Stomach (tissue), 8 donors: ENCODE measurements at regions not wholly inside any gene's neighbourhood (a gene's known extent, or its start where the extent isn't known, plus 50 kb on each side); places are given as distances from the start of the nearest gene placed in this dataset.

Source experiments
- DNase-seq, 2 donors: peaks; one replicate each; pipeline versions ENCODE4 v3.0.0 to v3.0.0-alpha.2; 2013 to 2019
- H3K27ac ChIP-seq, 5 donors: fragments of 200-600 bp in 4 of 5; sonication (generic) in 4 of 5; one replicate each; pipeline ENCODE4 v1.5.1; 2013 to 2019; ENCODE audit warnings: mild to moderate bottlenecking in 1 of 5, moderate library complexity in 1 of 5
- H3K27me3 ChIP-seq, 3 donors: fragments of 200-600 bp; sonication (generic); one replicate each; pipeline ENCODE4 v1.5.1; 2017 to 2019; ENCODE audit warnings: mixed run types in 1 of 3
- H3K36me3 ChIP-seq, 4 donors: fragments of 200-600 bp; sonication (generic); 1 replicate in 3 of 4; 2 replicates in 1 of 4; pipeline ENCODE4 v1.5.1; 2016 to 2019
- H3K4me1 ChIP-seq, 4 donors: fragments of 200-600 bp; sonication (generic); one replicate each; pipeline ENCODE4 v1.5.1; 2016 to 2019
- H3K4me3 ChIP-seq, 4 donors: fragments of 200-600 bp; sonication (generic) in 3 of 4; one replicate each; pipeline ENCODE4 v1.5.1; 2016 to 2019; ENCODE audit warnings: mild to moderate bottlenecking in 1 of 4
- H3K9me3 ChIP-seq, 4 donors: fragments of 200-600 bp; sonication (generic); one replicate each; pipeline ENCODE4 v1.5.1; 2016 to 2019
- EP300 ChIP-seq: sonication (generic); formaldehyde crosslinking; IDR thresholded peaks from one replicate; pipeline ENCODE4 v1.6.1; 2017; ENCODE audit warnings: antibody characterized with exemption
- POLR2A ChIP-seq, 4 donors: fragments of 450-650 bp; IDR thresholded peaks; one replicate each; pipeline ENCODE4 v1.6.1; 2016; ENCODE audit warnings: antibody characterized with exemption in 4 of 4, control low read depth in 2 of 4, mild to moderate bottlenecking in 1 of 4, moderate library complexity in 1 of 4
- POLR2AphosphoS5 ChIP-seq, 3 donors: sonication (generic); formaldehyde crosslinking; IDR thresholded peaks; one replicate each; pipeline ENCODE4 v1.6.1; 2016; ENCODE audit warnings: antibody characterized with exemption in 3 of 3
- WGBS, 5 donors: extraction: QIAGEN DNeasy Blood & Tissue Kit in 3 of 5; methylation state at CpG; one replicate each; pipeline versions ENCODE4 v1.1.5 to v1.1.7; 2013 to 2018; 5-methylcytosine and 5-hydroxymethylcytosine counted together
- intact Hi-C: fragments of 100-400 bp; cut with DNase I; formaldehyde crosslinking; loops from one replicate; pipeline ENCODE4 v1.15.1; 2023; ENCODE audit warnings: low total_unique reads
- TF ChIP-seq, protein P1 (sequence below), 7 experiments: fragments of 450-650 bp in 4 of 7; fragments of 200-600 bp in 3 of 7; sonication (generic) in 3 of 7; IDR thresholded peaks; one replicate each; pipeline ENCODE4 v1.5.1; 2016 to 2019; ENCODE audit warnings: antibody characterized with exemption in 7 of 7, control low read depth in 2 of 7, mild to moderate bottlenecking in 1 of 7
- donor health status: healthy with polysubstance abuse.
- donor health status: Bipolar disorder and iron deficiency.
- donor health status: healthy.

DNA sequence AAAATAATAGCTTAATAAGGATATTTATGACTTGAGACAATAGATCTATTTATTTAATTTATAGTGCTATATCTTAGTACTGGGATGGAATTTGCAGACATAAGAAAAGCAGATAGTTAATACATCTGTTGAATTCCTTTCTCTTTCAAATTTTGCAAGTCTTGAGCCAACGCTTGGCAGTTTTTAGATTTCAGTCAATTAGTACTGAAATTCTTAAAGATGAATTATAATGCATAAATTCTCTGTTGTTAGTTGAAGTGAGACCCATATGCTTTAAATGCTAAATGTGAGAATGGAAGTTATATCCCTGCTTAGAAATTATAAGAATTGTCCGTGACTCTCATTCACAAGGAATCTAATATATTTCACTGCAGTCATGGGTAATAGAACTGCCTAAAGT lies 225.1 kb upstream of the ADGRB3 start:
- Histone ChIP-seq H3K4me1 (no peaks in the 10 kb centered on the region), H3K4me3 (no peak overlapping the region), H3K27ac (no peak overlapping the region), H3K36me3 (no peaks in the 10 kb centered on the region), H3K27me3 (no peaks in the 10 kb centered on the region), H3K9me3 (no peaks in the 10 kb centered on the region)
- TF ChIP-seq, protein P1, sequence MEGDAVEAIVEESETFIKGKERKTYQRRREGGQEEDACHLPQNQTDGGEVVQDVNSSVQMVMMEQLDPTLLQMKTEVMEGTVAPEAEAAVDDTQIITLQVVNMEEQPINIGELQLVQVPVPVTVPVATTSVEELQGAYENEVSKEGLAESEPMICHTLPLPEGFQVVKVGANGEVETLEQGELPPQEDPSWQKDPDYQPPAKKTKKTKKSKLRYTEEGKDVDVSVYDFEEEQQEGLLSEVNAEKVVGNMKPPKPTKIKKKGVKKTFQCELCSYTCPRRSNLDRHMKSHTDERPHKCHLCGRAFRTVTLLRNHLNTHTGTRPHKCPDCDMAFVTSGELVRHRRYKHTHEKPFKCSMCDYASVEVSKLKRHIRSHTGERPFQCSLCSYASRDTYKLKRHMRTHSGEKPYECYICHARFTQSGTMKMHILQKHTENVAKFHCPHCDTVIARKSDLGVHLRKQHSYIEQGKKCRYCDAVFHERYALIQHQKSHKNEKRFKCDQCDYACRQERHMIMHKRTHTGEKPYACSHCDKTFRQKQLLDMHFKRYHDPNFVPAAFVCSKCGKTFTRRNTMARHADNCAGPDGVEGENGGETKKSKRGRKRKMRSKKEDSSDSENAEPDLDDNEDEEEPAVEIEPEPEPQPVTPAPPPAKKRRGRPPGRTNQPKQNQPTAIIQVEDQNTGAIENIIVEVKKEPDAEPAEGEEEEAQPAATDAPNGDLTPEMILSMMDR (IDR thresholded peaks at IDR 0.05) = no peak
- TF ChIP-seq EP300 (no peak), POLR2AphosphoS5 (IDR thresholded peaks at IDR 0.05) (no peak), POLR2A (IDR thresholded peaks at IDR 0.05) (no peak)
- 80 to 91% (median 88%) methylated on average over 2 of the region's 2 CpGs for WGBS, 5 donors
- DNase-seq = no peak
- intact Hi-C loops = no loop called here

DNA sequence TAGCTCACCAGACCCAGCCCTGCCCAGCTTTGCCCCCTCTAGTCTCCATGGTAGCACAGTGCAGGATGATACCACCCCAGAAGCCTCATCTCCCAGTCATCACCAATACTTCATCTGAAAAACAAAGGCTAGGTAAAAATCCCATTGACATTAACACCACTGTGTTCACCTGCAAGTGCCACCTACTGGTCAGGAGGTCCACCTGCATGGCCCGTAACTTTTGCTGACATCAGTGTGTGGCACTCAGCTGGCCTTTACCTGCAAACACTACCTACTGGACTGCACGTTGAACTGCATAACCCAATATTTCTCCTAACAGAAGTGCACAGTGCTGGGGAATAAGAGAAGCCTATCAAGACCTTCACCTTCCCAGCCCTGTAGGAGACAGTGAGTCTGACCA lies 234.7 kb upstream of the ADGRB3 start:
- Histone ChIP-seq H3K36me3 (no peaks in the 10 kb centered on the region), H3K27me3 (no peaks in the 10 kb centered on the region), H3K4me1 (no peaks in the 10 kb centered on the region), H3K4me3 (no peak overlapping the region), H3K27ac (no peak overlapping the region), H3K9me3 (peaks cover 0 to 43% (median 16%) of the 10 kb centered on the region in 4 donors)
- no peak for DNase-seq
- TF ChIP-seq, protein P1 (IDR thresholded peaks at IDR 0.05) = no peak
- TF ChIP-seq EP300 (no peak), POLR2AphosphoS5 (IDR thresholded peaks at IDR 0.05) (no peak), POLR2A (IDR thresholded peaks at IDR 0.05) (no peak)
- intact Hi-C loops = no loop called here
- WGBS, 5 donors = 73 to 92% (median 84%) methylated on average over 2 of the region's 2 CpGs

DNA sequence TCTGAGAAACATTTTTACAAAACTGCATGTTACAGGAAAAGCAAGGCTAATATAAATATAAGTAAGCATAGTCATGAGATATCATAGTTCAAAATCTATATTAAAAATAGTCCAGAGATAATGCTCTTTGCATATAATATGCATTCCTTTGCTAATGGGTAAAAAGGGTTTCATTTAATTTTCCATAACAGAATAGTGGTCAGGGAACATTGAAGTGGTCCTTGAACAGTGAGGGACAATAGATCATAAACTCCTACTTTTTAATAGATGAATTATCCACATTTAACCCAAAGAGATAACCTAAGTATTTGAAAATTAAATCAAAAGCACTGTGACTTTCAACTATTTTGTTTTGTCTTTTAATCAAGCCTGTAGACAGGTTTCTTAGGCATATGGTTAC lies 243.1 kb upstream of the ADGRB3 start:
- intact Hi-C loops = no loop called here
- Histone ChIP-seq H3K4me3 (no peak overlapping the region), H3K27me3 (no peaks in the 10 kb centered on the region), H3K27ac (no peak overlapping the region), H3K36me3 (no peaks in the 10 kb centered on the region), H3K4me1 (no peaks in the 10 kb centered on the region), H3K9me3 (peaks cover 0 to 8% (median 0%) of the 10 kb centered on the region in 4 donors)
- TF ChIP-seq, protein P1 (IDR thresholded peaks at IDR 0.05) = no peak
- no peak for TF ChIP-seq EP300
- TF ChIP-seq POLR2AphosphoS5 (IDR thresholded peaks at IDR 0.05) = no peak
- TF ChIP-seq POLR2A (IDR thresholded peaks at IDR 0.05) = no peak
- DNase-seq = no peak

DNA sequence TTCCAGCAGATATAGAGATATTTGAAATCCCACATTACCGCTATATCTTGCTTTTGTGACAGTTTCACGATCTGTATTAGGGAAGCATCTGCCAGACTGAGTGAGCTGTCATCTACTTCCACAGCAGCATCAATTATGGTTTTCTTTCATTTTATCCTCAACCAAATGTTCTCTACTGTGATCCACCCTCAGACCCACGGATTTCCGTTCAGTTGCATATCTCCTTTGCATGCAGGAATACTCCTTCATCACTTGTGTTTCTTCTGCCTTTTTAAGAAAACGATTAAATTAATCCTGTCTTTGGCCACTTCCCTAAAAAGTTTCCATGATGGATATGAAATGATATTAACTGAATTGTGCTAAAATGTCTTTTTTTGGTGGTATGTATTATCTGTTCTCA lies 262.1 kb upstream of the ADGRB3 start:
- H3K4me1 ChIP-seq = no peaks in the 10 kb centered on the region
- no peak for DNase-seq
- no peaks in the 10 kb centered on the region for H3K36me3 ChIP-seq
- H3K27ac ChIP-seq = no peak overlapping the region
- no peak for TF ChIP-seq EP300
- TF ChIP-seq POLR2AphosphoS5 (IDR thresholded peaks at IDR 0.05) = no peak
- TF ChIP-seq, protein P1 (IDR thresholded peaks at IDR 0.05) = no peak
- TF ChIP-seq POLR2A (IDR thresholded peaks at IDR 0.05) = no peak
- no peaks in the 10 kb centered on the region for H3K9me3 ChIP-seq
- 78 to 88% (median 82%) methylated on average over 5 of the region's 5 CpGs for WGBS, 5 donors
- H3K27me3 ChIP-seq = no peaks in the 10 kb centered on the region
- intact Hi-C loops = no loop called here
- H3K4me3 ChIP-seq = no peak overlapping the region
